ENCODE measurements at regions not wholly inside any gene's neighbourhood (a gene's known extent, or its start where the extent isn't known, plus 50 kb on each side); places are given as distances from the start of the nearest gene placed in this dataset.
A peak's percentile ranks its signal among the peaks of the same experiment; 100 is the strongest.

DNA sequence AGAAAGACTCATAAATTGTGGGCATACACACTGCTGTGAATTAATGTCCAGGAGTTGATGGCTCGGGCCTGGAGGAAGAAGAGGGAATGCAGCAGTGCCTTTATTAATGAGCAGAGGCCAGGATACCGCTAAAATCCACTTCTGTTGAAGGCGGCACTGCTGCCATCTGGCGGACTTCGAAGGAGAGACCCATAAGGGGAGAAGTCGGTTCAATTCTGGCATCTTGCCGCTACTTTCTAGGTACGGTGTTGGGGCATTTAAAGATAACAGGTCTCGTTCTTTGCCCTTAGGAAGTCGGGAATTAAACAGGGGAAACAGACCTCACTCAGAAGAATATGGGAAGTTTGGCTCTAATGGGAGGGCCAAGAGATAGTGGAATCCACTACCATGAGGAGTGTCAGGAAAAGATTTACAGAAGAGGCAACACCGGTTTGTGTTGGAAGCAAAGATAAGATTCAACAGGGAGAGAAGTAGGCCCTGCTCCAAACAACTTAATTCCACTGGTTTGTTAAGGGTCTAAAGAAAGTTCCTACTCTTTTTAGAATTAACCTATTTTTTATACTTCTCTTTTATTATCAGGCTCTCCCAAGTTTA lies 133.6 kb upstream of the GIMD1 start:
- TF ChIP-seq, protein P1, sequence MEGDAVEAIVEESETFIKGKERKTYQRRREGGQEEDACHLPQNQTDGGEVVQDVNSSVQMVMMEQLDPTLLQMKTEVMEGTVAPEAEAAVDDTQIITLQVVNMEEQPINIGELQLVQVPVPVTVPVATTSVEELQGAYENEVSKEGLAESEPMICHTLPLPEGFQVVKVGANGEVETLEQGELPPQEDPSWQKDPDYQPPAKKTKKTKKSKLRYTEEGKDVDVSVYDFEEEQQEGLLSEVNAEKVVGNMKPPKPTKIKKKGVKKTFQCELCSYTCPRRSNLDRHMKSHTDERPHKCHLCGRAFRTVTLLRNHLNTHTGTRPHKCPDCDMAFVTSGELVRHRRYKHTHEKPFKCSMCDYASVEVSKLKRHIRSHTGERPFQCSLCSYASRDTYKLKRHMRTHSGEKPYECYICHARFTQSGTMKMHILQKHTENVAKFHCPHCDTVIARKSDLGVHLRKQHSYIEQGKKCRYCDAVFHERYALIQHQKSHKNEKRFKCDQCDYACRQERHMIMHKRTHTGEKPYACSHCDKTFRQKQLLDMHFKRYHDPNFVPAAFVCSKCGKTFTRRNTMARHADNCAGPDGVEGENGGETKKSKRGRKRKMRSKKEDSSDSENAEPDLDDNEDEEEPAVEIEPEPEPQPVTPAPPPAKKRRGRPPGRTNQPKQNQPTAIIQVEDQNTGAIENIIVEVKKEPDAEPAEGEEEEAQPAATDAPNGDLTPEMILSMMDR (IDR thresholded peaks at IDR 0.05), result peak; percentile 45 to 74 (median 58)
- no peak for TF ChIP-seq POLR2A (IDR thresholded peaks at IDR 0.05)
